Frontal cortex (tissue), 3 donors: ENCODE measurements at regions not wholly inside any gene's neighbourhood (a gene's known extent, or its start where the extent isn't known, plus 50 kb on each side); places are given as distances from the start of the nearest gene placed in this dataset.
"Not testable (repeated sequence)": the region's sequence is repeated elsewhere in the genome, so short reads cannot be mapped to it uniquely, and the experiment has no call there.

Source experiments
- DNase-seq, 2 donors: peaks; one replicate each; pipeline ENCODE4 v3.0.0; 2012; ENCODE audit warnings: low spot score in 2 of 2
- FAIRE-seq: peaks from 2 replicates; lab custom pipeline; 2012; peaks lifted over from hg19 to GRCh38; lab: Jason Lieb, UNC
- donor health status: control.
- donor health status: control.
- donor health status: control.

GRCh38 chr16:59654455-59654854 lies 920.3 kb upstream of the GOT2 start:
- no peak for DNase-seq
- no peak for FAIRE-seq

- no peak for FAIRE-seq
Measured at GRCh38 chr16:59651662-59652061, 917.5 kb upstream of the GOT2 start.

GRCh38 chr16:59645194-59645593 lies 911.1 kb upstream of the GOT2 start:
- FAIRE-seq (no peak), DNase-seq (no peak)

More at GRCh38 chr16:59651662-59652061, 917.5 kb upstream of the GOT2 start:
- DNase-seq = no peak

- FAIRE-seq (no peak), DNase-seq (no peak)
Measured at GRCh38 chr16:59635674-59636073, 901.6 kb upstream of the GOT2 start.

- DNase-seq (no peak), FAIRE-seq (no peak)
Measured at GRCh38 chr16:59634951-59635350, 900.8 kb upstream of the GOT2 start.

GRCh38 chr16:59634004-59634579 lies 900.0 kb upstream of the GOT2 start:
- no peak for FAIRE-seq
- no peak for DNase-seq

- no peak for DNase-seq
- FAIRE-seq = no peak
Measured at GRCh38 chr16:59632276-59632855, 898.2 kb upstream of the GOT2 start.

- not testable (repeated sequence) for FAIRE-seq, DNase-seq
Measured at GRCh38 chr16:59624381-59624780, 890.3 kb upstream of the GOT2 start.

- no peak for DNase-seq
Measured at GRCh38 chr16:59614466-59615240, 880.5 kb upstream of the GOT2 start.

GRCh38 chr16:59612910-59613620 lies 878.9 kb upstream of the GOT2 start:
- not testable (repeated sequence) for DNase-seq, FAIRE-seq

More at GRCh38 chr16:59614466-59615240, 880.5 kb upstream of the GOT2 start:
- no peak for FAIRE-seq

GRCh38 chr16:59612094-59612493 lies 878.0 kb upstream of the GOT2 start:
- FAIRE-seq = no peak

GRCh38 chr16:59611556-59611955 lies 877.4 kb upstream of the GOT2 start:
- FAIRE-seq (no peak), DNase-seq (no peak)

More at GRCh38 chr16:59612094-59612493, 878.0 kb upstream of the GOT2 start:
- DNase-seq = no peak

- DNase-seq (no peak), FAIRE-seq (no peak)
Measured at GRCh38 chr16:59605706-59606105, 871.6 kb upstream of the GOT2 start.

GRCh38 chr16:59604354-59604753 lies 870.2 kb upstream of the GOT2 start:
- FAIRE-seq (no peak), DNase-seq (no peak)

- FAIRE-seq (no peak), DNase-seq (peak in 1 of 2 donors; percentile 4)
Measured at GRCh38 chr16:59601452-59601851, 867.3 kb upstream of the GOT2 start.

- DNase-seq (no peak), FAIRE-seq (no peak)
Measured at GRCh38 chr16:59597269-59597668, 863.2 kb upstream of the GOT2 start.

GRCh38 chr16:59596693-59597092 lies 862.6 kb upstream of the GOT2 start:
- FAIRE-seq (no peak), DNase-seq (no peak)

- DNase-seq = no peak
- no peak for FAIRE-seq
Measured at GRCh38 chr16:59593194-59593661, 859.1 kb upstream of the GOT2 start.

GRCh38 chr16:59591480-59591879 lies 857.4 kb upstream of the GOT2 start:
- DNase-seq = no peak
- no peak for FAIRE-seq

- no peak for FAIRE-seq
- no peak for DNase-seq
Measured at GRCh38 chr16:59590845-59591244, 856.7 kb upstream of the GOT2 start.
